Left renal cortex interstitium (tissue), 4 donors: ENCODE measurements at regions not wholly inside any gene's neighbourhood (a gene's known extent, or its start where the extent isn't known, plus 50 kb on each side); places are given as distances from the start of the nearest gene placed in this dataset.

Experiments
- DNase-seq, 4 donors: peaks; one replicate each; pipeline ENCODE4 v3.0.0-alpha.2; 2013; ENCODE audit warnings: low read depth in 4 of 4, low spot score in 2 of 4, missing footprints in 1 of 4

GRCh38 chr6:120141601-120142000 is 792.0 kb upstream of the MAN1A1 start:
- no peak for DNase-seq

DNA sequence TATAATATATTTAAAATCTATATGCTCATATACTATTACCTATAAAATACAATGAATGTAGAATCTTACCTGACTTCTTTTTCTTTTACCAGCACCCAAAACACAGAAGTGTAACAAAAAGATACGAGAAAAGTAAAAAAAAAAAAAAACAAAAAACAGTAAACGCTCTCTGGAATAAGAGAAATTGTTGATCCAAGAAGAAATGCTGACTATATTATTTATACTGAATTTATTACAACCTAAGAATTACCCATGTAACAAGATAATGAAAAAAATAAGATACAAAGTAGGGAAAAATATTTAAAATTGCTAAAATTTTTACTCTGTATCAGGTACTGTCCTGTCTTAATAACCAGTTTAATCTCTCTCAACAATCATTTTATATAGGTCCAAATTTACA is 787.9 kb upstream of the MAN1A1 start:
- no peak for DNase-seq

DNA sequence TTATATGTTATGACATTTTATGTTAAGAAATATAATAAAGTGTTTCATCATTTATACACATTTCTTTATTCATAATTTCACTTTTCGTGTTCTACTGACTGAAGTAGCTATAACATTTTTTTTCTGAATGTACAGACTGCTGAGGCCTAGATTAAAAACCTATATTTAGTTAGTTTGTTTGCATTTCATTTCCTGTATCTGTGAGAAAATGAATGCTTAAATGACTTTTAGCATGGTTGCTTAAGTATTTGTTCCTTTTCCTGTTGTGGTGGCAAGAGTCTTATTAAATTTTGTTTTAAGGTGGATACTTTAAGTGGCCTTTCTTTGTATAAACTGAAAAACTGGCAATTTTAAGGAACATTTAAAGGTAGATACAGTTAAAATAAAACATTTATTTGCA is 779.7 kb upstream of the MAN1A1 start:
- no peak for DNase-seq

GRCh38 chr6:120122401-120122800 is 772.8 kb upstream of the MAN1A1 start:
- DNase-seq, result no peak

GRCh38 chr6:120116343-120116742 is 766.8 kb upstream of the MAN1A1 start:
- no peak for DNase-seq

DNA sequence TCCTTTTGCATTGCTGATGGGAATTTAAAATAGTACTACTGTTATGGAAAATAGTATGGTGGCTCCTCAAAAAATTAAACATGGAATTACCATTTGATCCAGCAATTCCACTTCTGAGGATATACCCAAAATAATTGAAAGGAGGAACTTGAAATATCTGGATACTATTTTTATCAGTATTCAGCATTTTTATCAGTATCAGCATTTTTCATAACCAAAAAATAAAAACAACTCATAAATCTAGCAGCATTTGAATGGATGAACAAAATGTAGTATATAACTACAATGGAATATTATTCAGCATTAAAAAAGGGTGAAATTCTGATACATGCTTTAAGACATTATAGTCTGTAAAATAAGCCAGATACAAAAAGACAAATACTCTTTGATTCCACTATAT is 763.4 kb upstream of the MAN1A1 start:
- no peak for DNase-seq

DNA sequence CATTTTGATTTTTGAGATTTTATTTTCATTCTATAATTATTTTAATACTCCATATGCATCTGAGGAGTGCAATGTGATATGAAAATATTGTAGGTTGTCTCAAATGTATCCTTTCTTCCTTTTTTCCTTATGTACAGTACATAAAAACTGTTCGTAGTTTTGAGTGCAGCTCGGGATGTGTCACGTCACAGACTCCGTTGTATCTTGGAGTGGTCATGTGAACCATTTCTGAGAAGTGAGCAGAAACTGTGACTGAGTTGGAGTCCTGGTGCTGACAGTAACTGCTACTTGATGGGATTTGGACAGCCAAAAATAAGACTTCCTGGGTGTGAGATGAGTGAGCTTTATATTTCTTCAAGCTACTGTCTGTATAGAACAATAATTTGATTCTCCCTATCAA is 761.4 kb upstream of the MAN1A1 start:
- no peak for DNase-seq

- DNase-seq, result no peak
Observed at GRCh38 chr6:120108061-120108795, 758.7 kb upstream of the MAN1A1 start.

DNA sequence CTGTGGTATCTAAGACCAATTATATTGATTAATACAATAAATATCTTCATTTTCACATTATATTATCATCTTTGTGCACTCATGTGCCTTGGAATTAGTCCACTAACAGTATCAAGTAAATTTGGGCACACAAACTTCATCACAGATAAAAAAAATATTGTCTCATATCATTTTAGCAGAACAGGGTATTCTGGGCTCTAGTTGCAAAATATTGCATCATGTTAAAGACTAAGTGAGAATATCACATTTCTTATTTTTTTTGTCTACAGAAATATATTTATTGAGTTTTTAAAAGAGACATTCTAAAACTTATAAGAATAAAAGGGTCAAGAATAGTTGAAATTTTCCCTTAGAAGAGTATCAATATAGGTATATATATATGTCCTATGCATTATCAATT is 754.1 kb upstream of the MAN1A1 start:
- DNase-seq, result no peak

DNA sequence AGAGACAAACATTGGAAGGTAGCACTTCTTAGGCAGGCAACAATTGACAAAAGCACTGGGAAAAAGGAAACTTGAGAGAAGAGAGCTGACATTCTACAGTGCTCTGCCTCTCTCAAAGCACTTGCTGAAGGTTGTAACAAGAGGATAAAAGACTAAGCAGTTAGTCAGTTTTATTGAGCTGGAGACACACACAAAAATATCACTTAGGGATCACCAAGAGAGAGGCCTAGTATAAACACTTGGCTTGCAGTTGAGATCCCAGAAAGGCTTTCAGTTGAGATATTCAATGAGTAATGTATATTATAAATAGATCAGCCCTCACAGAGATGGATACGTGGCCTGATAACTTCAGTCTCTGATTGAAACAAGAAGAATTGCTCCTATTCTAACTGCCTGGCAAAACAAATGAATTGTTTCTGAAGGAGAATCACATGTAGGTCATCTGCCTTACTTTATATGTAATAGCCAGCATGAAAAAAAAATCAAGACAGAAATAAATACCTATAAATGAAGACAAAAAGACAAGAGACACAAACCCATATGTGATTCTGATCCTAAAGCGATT is 747.2 kb upstream of the MAN1A1 start:
- no peak for DNase-seq

DNA sequence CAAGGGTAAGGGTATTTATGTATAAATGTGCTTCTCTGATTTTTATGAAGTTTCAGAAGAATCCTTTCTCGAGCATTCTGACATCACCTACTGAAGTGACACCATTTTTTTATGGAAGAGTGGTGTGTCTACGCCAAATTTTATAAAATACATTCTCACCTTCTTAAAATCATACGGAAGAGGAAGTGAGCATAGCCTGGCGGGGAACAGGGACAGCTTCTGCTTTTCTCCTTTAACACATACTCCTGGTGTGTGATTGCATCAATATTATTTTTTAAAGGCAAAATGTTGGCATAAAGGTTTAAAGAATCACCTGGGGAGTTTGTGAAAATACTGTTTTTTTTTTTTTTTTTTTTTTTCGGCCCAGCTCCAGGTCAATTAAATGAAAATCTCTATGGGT is 733.6 kb upstream of the MAN1A1 start:
- no peak for DNase-seq

DNA sequence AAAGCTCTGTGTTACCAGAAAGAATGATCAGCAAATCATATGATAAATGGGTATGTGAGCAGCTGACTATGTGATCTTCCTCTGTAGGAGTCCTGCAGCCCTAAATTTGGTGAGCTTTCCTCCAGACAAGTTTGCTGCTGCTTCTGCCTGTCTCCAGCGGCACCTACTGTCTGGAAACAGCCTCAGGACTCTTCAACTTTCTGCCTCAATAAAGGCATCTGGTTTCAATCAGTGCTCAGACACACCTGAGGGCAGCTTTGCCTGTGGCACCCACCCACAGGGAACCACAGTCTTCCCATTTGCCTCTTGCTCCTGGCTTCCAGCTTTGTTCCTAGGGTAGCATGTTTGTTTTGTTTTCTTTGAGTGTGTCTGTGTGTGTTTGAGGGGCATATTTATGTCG is 727.9 kb upstream of the MAN1A1 start:
- no peak for DNase-seq

GRCh38 chr6:120058410-120058809 is 708.8 kb upstream of the MAN1A1 start:
- no peak for DNase-seq

DNA sequence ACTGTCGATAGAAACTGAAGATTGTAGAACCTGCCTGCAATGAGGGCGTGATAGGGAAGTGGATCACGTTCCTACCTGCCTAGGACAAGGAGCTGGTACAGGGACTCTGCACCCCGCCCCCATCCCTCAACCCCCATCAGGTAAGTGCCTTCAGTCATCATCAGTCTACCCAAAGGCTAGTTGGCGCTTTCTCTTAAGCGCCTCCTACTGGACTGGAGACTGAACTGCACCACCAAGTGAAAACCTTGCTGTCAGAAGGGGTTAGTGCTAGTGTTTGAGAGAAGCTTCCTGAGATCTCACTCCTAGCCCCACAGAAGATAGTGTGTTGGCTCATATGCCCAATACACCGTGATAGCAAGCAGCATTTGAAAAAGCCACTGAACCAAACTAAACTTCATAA is 706.5 kb upstream of the MAN1A1 start:
- DNase-seq, result no peak

GRCh38 chr6:120055071-120055470 is 705.5 kb upstream of the MAN1A1 start:
- DNase-seq, result no peak

DNA sequence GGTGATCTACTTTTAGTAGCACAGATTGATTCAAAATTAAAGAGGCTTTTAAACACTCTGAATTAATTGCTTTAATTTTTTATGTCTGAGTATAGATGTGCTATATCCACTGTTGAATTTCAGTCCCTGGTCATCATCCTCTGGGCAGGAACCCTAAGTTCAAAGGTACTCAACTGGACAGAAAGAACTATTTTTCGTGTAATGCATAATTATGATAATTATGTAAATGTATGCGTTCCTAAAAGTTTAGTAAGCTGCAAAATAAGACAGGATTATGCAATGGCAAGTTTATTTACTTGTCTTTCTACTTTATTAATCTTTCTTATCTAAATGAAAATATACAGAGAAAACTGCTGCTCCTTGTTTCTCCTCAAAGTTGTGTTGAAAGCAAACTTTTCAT is 690.1 kb upstream of the MAN1A1 start:
- no peak for DNase-seq

GRCh38 chr6:120031837-120032236 is 682.3 kb upstream of the MAN1A1 start:
- DNase-seq, result no peak

DNA sequence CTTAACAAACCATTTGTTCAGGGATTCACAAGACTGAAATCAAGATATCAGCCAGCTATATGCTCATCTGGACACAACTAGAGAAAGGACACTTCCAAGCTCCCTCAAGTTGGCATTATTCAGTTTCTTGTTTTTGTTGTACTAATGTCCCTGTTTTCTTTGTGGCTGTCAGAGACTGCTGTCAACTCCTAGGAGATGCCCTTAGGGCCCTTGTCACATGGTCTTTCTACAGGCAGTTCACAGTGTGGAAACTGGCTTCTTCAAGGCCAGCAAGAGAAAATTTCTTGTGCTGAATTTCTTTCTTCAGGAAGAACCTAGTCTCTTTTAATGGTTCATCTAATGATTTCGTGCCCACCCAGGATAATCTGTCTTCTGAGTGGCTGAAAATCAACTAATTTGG is 677.2 kb upstream of the MAN1A1 start:
- no peak for DNase-seq

DNA sequence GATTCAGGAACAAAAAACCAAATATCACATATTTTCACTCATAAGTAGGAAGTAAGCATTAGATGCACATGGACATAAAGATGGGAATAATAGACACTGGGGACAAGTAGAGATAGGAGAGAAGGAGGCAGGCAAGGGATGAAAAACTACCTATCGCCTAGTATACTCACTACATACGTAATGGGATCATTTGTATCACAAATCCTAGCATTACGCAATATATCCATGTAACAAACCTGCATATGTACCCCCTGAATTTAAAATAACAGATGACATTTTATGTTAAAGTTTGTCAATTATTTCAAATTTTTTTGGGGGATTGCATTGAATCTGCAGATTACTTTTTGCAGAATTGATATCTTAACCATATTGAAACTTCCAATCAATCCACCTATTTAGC is 660.5 kb upstream of the MAN1A1 start:
- no peak for DNase-seq

DNA sequence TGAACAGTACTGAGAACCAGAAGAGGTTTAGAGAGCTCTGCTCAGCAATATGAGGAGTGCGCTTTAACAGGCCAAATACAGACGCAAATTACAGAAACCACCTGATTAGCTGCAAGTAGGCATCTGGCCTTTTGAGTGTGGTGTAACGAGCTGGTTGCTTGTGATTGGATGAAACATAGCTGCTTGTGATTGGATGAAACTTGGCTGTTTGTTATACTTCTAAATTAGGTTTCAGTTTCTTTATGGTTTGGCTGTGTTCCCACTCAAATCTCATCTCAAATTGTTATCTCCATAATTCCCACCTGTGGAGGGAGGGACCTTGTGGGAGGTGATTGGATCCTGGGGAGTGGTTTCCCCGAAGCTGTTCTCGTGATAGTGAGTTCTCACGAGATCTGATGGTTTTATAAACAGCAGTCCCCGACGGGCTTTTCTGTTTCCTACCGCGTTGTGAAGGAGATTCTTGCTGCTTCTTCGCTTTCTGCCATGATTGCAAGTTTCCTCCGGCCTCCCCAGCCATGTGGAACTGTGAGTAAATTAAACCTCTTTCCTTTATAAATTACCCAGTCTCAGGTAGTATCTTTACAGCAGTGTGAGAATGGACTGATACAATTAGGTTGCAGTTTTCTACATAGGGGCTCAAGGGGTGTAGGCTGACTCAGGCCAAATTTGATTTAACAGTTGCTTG is 655.9 kb upstream of the MAN1A1 start:
- no peak for DNase-seq

DNA sequence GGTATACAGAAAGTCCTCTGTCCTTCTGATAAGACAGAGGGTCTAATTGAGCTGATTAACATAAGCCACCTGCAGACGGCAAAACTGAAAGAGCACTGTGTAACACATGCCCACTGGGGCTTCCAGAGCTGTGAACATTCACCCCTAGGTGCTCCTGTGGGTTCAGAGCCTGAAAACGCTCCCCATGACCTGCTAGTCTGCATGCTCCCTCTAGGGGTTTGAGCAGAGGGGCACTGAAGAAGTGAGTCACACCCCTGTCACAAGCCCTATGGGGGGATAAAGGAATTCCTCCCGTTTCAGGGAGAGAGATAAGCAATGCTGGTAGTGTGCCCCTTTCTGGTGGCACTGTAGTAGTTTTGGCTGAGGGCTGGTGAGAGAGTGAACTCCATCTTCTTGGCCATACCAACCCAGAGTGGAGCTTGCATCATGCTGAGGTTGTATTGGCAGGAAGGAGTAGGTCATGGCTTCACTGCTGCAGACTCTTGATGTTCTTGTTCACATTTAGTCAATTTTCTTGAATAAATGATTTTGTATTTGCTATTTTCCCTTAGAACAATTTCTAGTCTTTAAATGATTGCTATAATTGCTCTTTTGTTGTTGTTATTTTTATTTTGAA is 637.5 kb upstream of the MAN1A1 start:
- DNase-seq, result no peak
